Tibial nerve (tissue), 4 donors: ENCODE measurements at regions not wholly inside any gene's neighbourhood (a gene's known extent, or its start where the extent isn't known, plus 50 kb on each side); places are given as distances from the start of the nearest gene placed in this dataset.

Source experiments
- DNase-seq, 2 donors: peaks; one replicate each; pipeline ENCODE4 v3.0.0-alpha.2; 2019; ENCODE audit warnings: low spot score in 2 of 2
- H3K27ac ChIP-seq, 4 donors: fragments of 200-600 bp; sonication (generic) in 3 of 4; one replicate each; pipeline ENCODE4 v1.5.1; 2017 to 2019; ENCODE audit warnings: mild to moderate bottlenecking in 1 of 4
- H3K27me3 ChIP-seq, 2 donors: fragments of 200-600 bp; sonication (generic) in 1 of 2; one replicate each; pipeline versions ENCODE4 v1.5.1 to v1.6.0; 2017 to 2019
- H3K36me3 ChIP-seq, 3 donors: fragments of 200-600 bp; sonication (generic); one replicate each; pipeline ENCODE4 v1.5.1; 2018 to 2019
- H3K4me1 ChIP-seq, 4 donors: fragments of 200-600 bp; sonication (generic) in 3 of 4; one replicate each; pipeline ENCODE4 v1.5.1; 2017 to 2019
- H3K4me3 ChIP-seq, 4 donors: fragments of 200-600 bp; sonication (generic) in 3 of 4; one replicate each; pipeline ENCODE4 v1.5.1; 2017 to 2019; ENCODE audit warnings: mild to moderate bottlenecking in 1 of 4, moderate library complexity in 1 of 4
- H3K9me3 ChIP-seq, 4 donors: fragments of 200-600 bp; sonication (generic) in 3 of 4; one replicate each; pipeline ENCODE4 v1.5.1; 2017 to 2019
- CTCF ChIP-seq, 5 experiments: fragments of 200-600 bp in 3 of 5; fragments of 450-650 bp in 2 of 5; sonication (generic) in 3 of 5; IDR thresholded peaks; one replicate each; pipeline ENCODE4 v1.5.1; 2016 to 2019; ENCODE audit warnings: antibody characterized with exemption in 5 of 5, mild to moderate bottlenecking in 3 of 5, moderate library complexity in 2 of 5
- EP300 ChIP-seq, 2 donors: sonication (generic); formaldehyde crosslinking; IDR thresholded peaks; one replicate each; pipeline ENCODE4 v1.6.1; 2017; ENCODE audit warnings: antibody characterized with exemption in 2 of 2, mild to moderate bottlenecking in 1 of 2
- POLR2A ChIP-seq, 2 donors: fragments of 450-650 bp; IDR thresholded peaks; one replicate each; pipeline ENCODE4 v1.6.1; 2017; ENCODE audit warnings: antibody characterized with exemption in 2 of 2, mild to moderate bottlenecking in 2 of 2, moderate library complexity in 2 of 2
- WGBS, 2 donors: methylation state at CpG; one replicate each; pipeline ENCODE4 v1.1.5; 2018; 5-methylcytosine and 5-hydroxymethylcytosine counted together

- TF ChIP-seq EP300 (IDR thresholded peaks at IDR 0.05), result no peak
- no peak for TF ChIP-seq CTCF (IDR thresholded peaks at IDR 0.05)
- TF ChIP-seq POLR2A (IDR thresholded peaks at IDR 0.05), result no peak
- no peak overlapping the region for H3K4me3 ChIP-seq
- H3K27ac ChIP-seq, result no peak overlapping the region
- DNase-seq, result no peak
- 62 to 72% methylated on average over 5 of the region's 5 CpGs for WGBS, 2 donors
- H3K4me1 ChIP-seq, result no peaks in the 10 kb centered on the region
- no peaks in the 10 kb centered on the region for H3K9me3 ChIP-seq
- no peaks in the 10 kb centered on the region for H3K27me3 ChIP-seq
- no peaks in the 10 kb centered on the region for H3K36me3 ChIP-seq
These were observed 1033.3 kb downstream of the EFNB2 start for GRCh38 chr13:105502193-105502592.

- Histone ChIP-seq H3K9me3 (no peaks in the 10 kb centered on the region), H3K4me1 (no peaks in the 10 kb centered on the region), H3K27me3 (no peaks in the 10 kb centered on the region), H3K4me3 (no peak overlapping the region), H3K36me3 (no peaks in the 10 kb centered on the region), H3K27ac (no peak overlapping the region)
- TF ChIP-seq CTCF (IDR thresholded peaks at IDR 0.05) (no peak), POLR2A (IDR thresholded peaks at IDR 0.05) (no peak), EP300 (IDR thresholded peaks at IDR 0.05) (no peak)
- no peak for DNase-seq
- 82 to 83% methylated on average over 3 of the region's 3 CpGs for WGBS, 2 donors
These were observed 1037.9 kb downstream of the EFNB2 start for GRCh38 chr13:105497597-105497996.

- no peaks in the 10 kb centered on the region for H3K36me3 ChIP-seq
- no peaks in the 10 kb centered on the region for H3K27me3 ChIP-seq
- H3K9me3 ChIP-seq, result no peaks in the 10 kb centered on the region
- no peak overlapping the region for H3K4me3 ChIP-seq
- DNase-seq, result no peak
- TF ChIP-seq POLR2A (IDR thresholded peaks at IDR 0.05) (no peak), CTCF (IDR thresholded peaks at IDR 0.05) (no peak), EP300 (IDR thresholded peaks at IDR 0.05) (no peak)
- no peak overlapping the region for H3K27ac ChIP-seq
- no peaks in the 10 kb centered on the region for H3K4me1 ChIP-seq
These were observed 1043.2 kb downstream of the EFNB2 start for GRCh38 chr13:105492216-105492615.

GRCh38 chr13:105491345-105491744 lies 1044.1 kb downstream of the EFNB2 start:
- no peak for DNase-seq
- TF ChIP-seq CTCF (IDR thresholded peaks at IDR 0.05) (no peak), POLR2A (IDR thresholded peaks at IDR 0.05) (no peak), EP300 (IDR thresholded peaks at IDR 0.05) (no peak)
- 62 to 81% methylated on average over 3 of the region's 3 CpGs for WGBS, 2 donors
- no peaks in the 10 kb centered on the region for H3K4me1 ChIP-seq
- H3K27me3 ChIP-seq, result no peaks in the 10 kb centered on the region
- H3K27ac ChIP-seq, result no peak overlapping the region
- H3K9me3 ChIP-seq, result no peaks in the 10 kb centered on the region
- H3K36me3 ChIP-seq, result no peaks in the 10 kb centered on the region
- H3K4me3 ChIP-seq, result no peak overlapping the region

- no peak overlapping the region for H3K27ac ChIP-seq
- DNase-seq, result no peak
- WGBS, 2 donors, result 88 to 89% methylated on average over 2 of the region's 2 CpGs
These were observed 1050.4 kb downstream of the EFNB2 start for GRCh38 chr13:105485081-105485480.

More at GRCh38 chr13:105485081-105485480, 1050.4 kb downstream of the EFNB2 start:
- Histone ChIP-seq H3K36me3 (no peaks in the 10 kb centered on the region), H3K9me3 (no peaks in the 10 kb centered on the region), H3K27me3 (no peaks in the 10 kb centered on the region), H3K4me1 (no peaks in the 10 kb centered on the region), H3K4me3 (no peak overlapping the region)
- TF ChIP-seq EP300 (IDR thresholded peaks at IDR 0.05) (no peak), POLR2A (IDR thresholded peaks at IDR 0.05) (no peak), CTCF (IDR thresholded peaks at IDR 0.05) (no peak)
